Right kidney (tissue), 1 donor: ENCODE measurements at regions not wholly inside any gene's neighbourhood (a gene's known extent, or its start where the extent isn't known, plus 50 kb on each side); places are given as distances from the start of the nearest gene placed in this dataset.
A peak's percentile ranks its signal among the peaks of the same experiment; 100 is the strongest.
"Not testable (repeated sequence)": the region's sequence is repeated elsewhere in the genome, so short reads cannot be mapped to it uniquely, and the experiment has no call there.

ENCODE experiments used
- DNase-seq: peaks from one replicate; pipeline ENCODE4 v3.0.0-alpha.2; 2016

DNA sequence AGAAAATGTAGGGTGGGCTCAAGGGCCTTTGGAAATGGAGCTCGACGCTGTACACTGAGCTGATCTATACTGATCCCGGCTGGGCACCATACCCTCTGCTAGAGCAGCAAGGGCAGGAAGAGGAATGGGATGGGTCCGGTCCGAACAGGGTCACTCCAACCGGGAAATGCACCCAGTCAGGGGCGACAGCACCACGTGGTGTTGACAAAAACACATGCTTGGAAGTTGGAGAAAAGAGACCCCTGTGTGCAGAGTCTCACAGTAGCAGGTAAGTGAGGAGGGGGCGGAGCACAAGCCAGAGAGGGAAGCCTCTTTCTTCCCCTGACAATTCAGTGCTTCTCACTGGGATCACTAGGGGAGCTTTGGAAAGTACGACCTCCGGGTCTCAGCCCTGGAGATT, 84.1 kb upstream of the ASB18 start:
- no peak for DNase-seq

DNA sequence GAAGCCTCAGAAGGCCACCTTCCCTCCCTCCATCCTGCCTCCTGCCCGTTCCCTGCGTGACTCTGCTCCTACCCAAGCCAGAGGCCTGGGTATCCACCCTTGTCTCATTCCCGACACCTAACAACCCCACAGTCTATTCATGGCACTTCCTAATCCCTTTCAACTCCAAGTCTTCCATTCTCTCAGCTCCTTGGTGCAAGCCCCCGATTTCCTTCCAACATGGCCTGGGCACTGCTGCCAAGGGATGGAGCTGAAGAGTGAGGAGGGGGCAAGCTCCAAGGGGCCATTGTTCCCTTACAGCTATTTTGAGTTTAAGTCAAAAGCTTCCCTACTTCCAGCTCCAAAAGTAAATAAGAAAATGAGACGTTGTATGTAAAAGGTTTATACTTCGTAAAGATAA, 84.8 kb upstream of the ASB18 start:
- DNase-seq, result no peak

DNA sequence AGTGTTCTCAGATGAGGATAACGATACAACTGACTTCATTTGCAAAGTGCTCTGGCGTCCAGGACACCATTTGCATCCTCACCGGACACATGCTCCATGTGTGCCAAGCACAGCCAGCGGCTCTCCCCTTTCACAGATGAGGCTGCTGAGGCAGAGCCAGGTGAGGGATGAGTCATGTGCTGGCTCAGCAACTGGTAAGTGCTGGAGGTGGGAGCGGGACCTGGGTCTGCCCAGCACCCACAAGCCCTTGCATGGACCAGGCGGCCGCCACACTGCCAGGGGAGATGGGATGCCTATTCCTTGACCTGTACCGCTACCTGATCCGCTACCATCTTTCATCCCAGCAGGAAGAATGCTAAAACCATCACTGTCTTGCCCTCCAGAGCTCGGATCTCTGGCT, 86.2 kb upstream of the ASB18 start:
- no peak for DNase-seq

DNA sequence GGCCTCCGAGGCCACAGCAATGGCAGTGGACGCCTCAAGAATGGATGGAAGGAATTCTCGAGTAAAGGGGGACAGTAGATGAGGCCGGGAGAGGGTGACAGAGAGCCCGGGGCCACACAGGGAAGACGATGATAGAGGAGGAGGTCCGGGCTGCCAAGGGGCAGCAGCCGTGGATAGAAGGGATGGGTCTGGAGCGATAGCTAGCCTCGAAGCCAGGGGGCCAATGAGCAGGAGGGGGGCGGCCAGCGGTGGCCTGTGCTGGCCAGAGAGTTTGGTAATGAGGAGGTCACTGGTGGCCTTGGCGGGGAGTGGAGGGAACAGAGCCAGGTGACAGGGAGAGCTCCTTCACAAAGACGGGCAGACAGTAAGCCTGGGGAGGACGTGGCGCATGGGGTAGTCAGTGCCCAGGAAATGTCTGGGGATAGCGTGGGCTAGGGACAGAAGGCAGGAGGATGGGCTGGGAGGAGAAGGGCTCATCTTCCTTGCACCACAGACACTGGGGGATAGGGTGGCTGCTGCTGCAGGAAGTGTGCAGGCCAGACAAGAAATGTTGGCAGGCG, 87.8 kb upstream of the ASB18 start:
- no peak for DNase-seq

DNA sequence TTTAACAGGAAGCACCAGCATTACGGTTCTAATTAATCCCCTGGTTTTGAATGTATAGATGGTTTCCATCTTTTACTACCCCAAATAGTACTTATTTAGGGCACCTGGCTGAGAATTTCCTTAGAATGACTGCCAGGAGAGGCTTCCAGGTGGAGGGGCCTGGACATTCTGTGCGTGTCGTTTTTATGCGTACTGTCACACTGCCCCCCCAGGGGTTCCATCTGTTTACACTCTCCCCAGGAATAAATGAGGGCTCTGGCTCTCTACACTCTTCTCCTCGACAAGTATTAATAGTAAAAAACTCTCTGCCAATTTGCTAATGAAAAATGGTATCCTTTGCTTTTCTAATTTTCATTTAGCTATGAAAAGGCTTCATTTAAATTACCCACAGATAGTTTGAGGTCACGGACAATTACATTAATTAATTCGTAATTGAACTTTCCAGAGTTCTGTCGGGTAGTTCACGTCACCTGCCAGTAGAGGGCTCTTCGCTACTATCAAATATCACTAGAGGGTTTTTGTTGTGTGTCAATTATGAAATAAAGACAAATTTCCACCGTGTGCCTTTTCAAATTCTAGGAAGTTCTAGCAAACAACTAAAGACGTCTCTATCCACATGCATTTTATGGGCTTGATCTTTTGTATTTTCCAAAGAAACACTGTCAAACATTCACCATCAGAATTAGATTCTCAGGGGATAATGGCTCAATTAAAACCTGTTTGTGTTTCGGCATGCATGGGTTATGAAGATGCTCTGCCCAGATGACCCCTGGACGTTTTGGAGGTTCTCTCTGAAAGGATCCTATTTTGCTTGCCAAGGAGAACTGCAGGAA, 88.8 kb upstream of the ASB18 start:
- DNase-seq, result no peak

- no peak for DNase-seq
Measured at GRCh38 chr2:236353594-236353942, 89.4 kb upstream of the ASB18 start.

DNA sequence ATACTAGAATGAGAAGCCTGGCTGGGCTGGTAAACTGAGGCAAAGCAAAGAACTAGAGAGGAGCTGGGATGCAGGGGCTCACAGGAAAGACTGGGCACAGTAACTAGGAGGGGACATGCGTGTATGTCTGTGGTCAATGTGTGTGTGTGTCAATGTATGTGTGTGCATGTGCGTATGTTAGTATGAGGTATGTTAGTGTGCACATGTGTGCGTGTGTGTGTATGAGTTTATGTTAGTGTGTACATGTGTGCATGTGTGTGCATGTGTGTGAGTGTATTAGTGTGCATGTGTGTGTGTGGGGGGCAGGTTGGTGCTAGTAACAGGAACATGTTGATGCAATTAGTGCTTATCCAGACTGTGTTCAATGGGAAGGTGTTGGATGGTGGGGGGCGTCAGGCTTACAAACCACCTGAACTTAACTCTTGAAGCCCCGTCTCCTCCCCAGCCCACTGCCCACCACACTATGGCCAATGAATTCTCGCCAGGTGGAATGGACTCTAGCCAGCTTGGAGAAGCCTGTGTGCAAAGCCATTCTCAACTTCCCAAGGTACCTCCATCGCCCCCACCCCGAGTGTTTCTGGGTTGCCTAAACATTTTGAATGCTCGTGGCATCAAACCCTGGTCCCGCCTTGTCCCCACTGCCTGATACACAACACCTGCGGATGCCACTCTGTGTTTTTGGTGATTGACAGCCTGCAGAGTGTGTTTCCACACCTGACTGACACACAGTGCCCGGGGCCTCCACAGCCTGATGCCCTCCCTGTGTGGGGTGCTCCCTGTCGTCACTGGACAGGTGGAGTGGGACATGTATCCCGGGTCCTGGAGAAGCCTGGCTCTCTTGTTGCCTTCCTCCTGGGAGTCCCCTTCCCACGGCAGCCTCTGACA, 90.1 kb upstream of the ASB18 start:
- DNase-seq, result no peak

- DNase-seq, result no peak
Measured at GRCh38 chr2:236354973-236355595, 90.9 kb upstream of the ASB18 start.

DNA sequence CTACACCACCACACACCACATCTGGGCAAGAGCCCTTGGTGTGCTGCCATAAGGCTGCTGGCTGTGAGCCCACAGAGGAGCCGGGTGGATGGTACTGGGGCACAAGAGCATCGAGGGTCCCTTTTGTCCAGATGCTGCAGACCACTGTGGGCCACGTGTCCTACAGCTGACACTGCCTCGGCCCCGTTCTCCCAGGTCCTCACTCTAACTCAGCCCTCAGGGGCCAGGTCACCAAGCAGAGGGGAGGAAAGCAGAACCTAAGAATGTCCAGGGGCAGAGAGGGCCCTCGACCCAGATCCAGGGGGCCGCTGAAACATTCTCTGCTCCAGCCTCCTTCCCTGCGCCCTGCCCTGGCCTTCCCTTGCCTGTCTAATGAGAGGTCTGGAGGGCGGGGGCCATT, 91.7 kb upstream of the ASB18 start:
- no peak for DNase-seq

DNA sequence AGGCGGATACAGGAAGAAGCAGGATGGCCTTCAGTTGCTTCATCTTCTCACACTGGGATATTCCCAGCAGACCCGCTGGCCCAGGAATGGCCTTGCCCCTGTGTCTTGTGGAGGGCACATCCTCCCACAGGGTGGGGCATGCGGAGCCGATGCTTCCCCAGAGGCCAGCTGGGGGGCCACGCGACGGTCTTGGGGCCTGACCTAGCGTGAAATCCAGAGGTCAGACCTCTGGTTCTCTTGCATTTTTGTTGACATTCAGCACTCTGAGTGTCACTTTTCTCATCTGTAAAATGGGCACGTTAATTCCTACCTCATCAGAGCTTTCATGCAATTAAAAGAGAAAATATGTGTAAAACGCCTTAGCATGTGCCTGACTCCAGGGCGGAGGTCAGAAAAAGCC, 92.1 kb upstream of the ASB18 start:
- DNase-seq, result not testable (repeated sequence)

DNA sequence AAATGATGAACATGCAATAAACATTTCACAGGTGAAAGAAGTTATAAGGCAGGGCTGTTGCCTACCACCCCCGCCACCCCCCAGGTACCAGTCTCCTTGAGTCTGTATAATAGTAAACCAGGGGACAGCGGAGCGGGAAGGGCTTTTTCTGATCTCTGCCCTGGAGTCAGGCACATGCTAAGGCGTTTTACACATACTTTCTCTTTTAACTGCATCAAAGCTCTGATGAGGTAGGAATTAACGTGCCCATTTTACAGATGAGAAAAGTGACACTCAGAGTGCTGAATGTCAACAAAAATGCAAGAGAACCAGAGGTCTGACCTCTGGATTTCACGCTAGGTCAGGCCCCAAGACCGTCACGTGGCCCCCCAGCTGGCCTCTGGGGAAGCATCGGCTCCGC, 94.3 kb upstream of the ASB18 start:
- not testable (repeated sequence) for DNase-seq

- DNase-seq, result peak; percentile 32
Measured at GRCh38 chr2:236359426-236360045, 95.3 kb upstream of the ASB18 start.

- DNase-seq, result no peak
Measured at GRCh38 chr2:236360496-236360895, 96.3 kb upstream of the ASB18 start.

GRCh38 chr2:236363711-236364277, 99.6 kb upstream of the ASB18 start:
- DNase-seq, result no peak

DNA sequence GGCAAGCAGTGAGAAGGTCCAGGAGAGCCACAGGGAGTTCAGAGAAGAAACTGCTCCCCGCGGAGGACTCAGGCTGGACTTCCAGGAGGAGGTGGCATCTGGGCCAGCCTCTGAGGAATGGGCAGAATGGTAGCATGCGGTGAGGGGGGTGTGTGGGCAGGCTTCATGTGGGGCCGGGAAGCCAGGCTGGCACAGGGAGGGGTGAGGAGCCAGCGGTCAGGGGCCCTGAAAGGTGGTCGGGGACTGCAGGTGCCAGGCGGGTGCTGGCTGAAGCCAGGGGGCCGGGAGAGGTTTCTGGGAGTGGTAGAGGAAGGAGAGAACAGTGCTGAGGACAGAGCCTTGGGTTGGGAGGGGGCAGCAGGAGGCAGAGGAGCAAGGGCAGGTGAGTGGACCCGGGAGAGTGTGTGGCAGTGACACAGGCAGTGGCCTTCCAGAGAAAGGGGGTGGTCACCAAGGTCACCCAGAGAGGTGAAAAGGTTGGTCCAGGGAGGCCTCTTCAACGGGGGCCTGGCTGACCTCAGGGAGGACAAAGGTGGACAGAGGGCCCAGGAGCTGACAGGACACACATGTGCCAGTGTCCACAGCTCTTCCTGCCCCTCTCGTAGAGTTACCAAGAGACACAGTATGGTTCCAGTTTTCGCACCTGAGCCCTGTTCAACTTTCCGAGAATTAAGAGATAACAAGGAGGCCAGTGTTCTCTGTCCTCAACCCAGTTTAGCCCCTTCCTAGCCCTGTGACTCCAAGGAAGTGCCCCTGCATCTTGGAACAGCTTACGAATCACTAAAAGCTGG, 101.2 kb upstream of the ASB18 start:
- no peak for DNase-seq

DNA sequence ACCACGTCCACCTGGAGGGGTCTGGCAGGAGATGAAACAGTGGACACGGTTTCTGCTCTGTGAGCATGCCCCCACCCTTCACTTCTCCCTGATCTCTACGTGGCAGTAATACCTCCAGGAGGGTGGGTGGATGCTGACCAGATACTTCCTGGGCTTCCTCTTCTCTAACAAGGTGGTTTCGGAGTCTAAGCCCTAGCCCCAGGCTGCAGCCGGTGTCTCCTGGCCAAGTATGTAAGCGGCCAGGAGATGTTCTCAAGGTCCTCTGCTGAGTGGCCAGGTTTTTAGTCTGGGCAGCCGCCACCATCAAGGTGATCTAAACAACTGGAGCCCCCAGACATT, 101.8 kb upstream of the ASB18 start:
- no peak for DNase-seq

DNA sequence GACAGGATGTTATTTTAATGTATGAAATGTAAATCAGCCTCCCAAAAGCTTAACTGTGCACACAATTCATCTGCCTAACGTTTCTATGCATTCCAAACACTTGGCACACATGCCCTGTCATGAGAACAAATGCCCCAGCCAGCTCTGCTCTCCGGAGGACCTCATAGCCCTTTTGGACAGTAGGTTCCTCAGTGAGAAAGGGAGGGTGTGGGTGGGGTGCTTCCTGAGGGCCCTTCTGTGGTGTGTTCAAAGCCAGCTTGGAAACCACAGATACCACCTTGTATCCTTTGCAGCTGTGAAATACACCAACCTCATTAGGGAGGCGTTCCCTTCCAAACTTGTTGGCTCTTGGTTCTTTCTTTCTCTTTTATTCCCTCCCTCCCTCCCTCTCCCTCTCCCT, 102.2 kb upstream of the ASB18 start:
- DNase-seq, result no peak

DNA sequence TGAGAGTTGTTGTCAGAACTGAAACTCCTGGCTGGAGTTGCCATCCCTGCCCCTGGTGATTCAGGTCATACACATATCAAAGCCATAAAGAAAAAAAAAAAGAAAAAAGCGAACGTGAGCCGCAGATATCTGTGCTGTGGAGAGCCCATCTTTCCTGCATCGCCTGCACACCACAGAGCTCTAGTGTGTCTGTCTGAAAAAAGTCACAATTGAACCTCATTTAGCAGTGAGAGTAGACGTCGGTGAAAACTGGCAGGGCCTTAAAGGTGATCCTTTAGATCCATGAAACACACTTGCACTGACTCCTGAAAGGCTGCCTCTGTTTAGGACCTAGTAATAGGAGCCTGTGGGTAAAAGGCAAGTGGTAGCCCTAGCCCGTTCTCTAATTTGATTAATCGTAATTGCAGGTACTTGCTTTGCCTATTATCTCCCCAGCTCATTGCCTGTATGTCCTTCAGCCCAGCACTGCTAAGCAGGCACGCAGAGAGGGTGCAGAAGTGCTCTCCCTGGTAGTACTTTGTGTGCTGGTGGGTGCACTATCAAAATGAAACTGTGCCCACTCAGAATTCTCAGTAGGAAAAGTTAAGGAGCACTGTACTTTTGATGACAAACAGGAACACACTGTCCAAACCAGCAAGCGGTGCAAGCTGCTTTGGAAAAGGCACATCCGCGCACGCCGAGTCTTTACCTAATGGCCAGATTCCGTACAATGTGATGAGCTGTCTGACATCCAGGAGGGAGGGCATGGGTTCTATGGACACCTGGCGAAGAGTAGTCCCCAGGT, 103.5 kb upstream of the ASB18 start:
- no peak for DNase-seq

DNA sequence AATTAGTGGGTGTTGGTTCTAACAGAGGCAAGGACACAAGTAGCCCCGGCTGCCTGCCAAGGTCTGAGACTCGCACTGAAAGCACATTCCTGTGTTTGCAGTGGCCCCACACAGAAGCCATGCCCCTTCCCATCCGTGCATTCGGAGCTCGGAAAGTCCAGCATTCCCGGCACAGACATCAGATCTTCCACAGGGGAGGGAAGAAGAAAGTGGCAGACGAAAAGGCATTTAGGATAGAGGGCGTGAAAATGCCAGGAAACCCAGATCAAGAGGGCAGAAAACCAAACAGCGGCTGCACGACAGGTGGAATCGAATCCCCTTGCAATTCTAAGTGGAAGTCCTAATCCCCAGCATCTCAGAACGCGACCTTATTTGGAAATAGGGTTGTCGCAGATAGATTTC, 105.5 kb upstream of the ASB18 start:
- DNase-seq, result no peak

GRCh38 chr2:236370847-236371409, 106.7 kb upstream of the ASB18 start:
- DNase-seq, result no peak
